ENCODE measurements at regions not wholly inside any gene's neighbourhood (a gene's known extent, or its start where the extent isn't known, plus 50 kb on each side); places are given as distances from the start of the nearest gene placed in this dataset.
"Not testable (repeated sequence)": the region's sequence is repeated elsewhere in the genome, so short reads cannot be mapped to it uniquely, and the experiment has no call there.

DNA sequence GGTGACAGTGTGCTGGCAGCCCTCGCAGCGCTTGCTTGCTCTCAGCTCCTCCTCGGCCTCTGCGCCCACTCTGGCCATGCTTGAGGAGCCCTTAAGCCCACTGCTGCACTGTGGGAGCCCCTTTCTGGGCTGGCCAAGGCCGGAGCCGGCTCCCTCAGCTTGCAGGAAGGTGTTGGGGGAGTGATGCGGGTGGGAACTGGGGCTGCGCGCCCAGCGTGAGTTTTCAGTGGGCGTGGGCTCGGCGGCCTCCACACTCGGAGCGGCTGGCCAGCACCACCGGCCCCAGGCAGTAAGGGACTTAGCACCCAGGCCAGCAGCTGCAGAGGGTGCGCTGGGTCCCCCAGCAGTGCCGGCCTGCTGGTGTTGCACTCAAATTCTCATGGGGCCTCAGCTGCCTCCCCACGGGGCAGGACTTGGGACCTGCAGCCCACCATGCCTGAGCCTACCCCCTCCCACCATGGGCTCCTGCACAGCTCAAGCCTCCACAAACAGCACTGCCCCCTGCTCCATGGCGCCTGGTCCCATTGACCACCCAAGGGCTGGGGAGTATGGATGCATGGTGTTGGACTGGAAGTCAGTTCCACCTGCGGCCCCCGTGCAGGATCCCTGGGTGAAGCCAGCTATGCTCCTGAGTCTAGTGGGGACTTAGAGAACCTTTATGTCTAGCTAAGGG lies 223.1 kb upstream of the PTPRD start:
- no peak for DNase-seq

DNA sequence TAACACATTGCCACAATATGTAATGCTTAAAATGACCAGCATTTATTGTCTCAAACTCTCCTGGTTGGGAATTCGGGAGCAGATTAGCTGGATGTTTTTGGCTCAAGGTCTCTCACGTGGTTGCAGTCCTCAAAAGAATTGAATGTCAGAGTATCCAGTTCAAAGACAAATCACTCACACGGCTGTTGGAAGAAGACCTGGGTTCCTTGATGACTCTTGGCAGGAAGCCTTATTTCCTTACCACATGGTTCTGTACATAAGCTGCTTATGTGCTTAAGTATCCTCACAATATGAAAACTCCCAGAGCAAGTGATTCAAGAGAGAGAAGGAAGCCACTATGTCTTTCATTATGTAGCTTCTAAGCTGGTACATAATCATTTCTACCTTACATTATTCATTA lies 230.3 kb upstream of the PTPRD start:
- DNase-seq, result peak; percentile 82 to 97

DNA sequence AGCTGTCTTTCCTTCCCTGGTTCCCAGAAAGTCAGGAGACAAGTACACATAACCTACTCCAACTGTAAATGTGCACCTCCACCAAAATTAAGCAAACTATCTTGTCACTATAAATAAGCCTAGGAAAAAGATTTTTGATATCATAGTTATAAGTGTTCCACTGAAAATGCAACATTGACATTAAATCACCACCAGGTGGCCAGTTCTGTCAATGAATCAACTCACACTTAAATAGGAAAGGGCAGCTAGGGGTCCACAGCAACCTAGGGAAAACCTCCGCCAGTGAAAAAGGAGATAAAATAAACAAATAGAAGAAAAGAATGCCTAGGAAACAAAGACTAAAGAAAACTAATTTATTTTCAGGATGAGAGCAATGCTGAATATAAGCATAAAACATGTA lies 243.0 kb upstream of the PTPRD start:
- DNase-seq, result peak; percentile 21 to 36

DNA sequence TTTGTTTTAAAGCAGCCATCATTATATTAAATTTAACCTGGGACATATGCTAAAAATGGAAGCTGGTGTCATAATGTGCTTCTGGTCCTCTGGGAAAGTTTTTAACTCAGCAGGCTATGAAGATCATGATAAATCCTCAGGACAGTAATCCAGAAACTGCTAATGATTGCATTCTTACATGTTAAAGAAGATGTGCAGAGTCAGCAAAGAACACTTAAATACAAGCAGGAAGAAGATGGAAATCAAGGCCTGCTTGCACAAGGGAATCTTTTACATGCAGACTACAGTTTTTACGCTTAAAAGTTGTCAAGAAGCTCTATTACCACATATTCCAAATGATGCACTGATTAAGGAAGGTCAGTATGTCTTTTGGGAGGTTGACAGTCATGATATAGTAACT lies 246.0 kb upstream of the PTPRD start:
- no peak for DNase-seq

DNA sequence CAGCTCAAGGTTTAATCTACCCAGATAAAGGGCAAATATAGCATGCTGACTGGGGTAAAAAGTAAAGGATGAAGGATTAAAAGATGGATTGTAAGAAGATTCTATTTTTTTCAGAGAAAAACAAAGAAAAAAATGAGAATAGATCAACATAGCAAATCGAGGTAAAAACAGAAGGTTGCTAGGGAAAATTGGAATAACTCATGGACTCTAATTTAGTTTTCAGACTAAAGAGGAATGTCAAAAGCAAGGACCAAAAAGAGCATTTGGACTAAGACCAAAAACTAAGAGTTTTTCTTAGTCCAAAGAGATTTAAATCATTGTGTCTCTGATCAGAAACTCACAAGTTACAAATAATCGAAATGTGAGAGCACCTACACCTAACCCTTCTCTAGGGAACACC lies 250.7 kb upstream of the PTPRD start:
- no peak for DNase-seq

DNA sequence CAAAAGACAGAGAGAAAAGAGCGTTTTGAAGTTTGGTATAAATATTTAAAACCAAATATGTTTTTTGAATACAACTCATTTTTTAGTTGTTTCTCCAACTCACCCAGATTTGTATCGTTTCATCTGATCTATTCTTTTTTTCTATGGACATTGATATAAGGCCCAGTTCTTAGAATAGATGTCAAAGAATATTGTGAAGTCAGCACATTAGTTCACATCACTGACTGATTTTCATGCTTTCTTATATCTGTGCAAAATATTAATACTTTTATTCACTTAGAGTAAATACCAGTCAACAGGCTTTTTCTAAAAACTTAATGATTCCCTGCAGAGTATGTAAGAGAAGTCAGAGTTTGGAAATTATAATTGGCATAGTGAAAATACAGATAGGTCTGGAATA lies 254.4 kb upstream of the PTPRD start:
- DNase-seq, result no peak

DNA sequence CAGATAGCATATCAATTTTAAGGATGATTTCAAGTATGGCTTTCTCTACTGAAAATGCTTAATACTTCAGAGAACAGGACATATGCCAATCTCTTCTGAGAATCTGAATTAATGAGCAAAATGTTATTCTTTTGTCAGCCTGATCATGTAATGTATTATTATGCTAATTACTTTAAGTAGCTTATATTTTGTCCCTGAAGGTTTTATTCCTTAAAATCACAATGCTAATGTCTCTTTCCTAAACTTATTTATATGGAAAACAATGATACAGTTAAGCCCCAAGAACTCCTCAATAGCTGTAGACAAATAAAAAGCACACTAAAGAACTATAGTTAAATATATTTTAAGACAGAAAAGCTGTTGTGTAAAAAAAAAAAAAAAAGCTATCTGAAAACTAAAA lies 256.9 kb upstream of the PTPRD start:
- DNase-seq, result peak in 1 of 2 experiments; percentile 53

DNA sequence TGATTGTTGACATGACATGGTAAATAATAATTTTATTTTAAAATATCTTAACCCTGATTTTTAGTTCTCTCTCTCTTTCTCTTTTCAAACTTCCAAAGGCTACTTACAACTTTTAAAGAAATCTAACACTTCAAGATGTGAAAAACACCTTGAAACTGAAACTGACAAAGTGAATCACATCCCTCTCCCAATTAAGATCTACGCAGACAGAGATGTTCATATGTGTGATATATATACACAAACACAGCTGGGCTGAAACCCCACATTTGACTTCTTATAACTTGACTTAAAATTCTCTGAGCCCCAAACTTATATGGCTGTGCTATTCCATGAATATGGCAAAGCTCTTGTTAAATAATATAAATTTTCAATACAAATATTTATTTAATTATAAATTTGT lies 261.2 kb upstream of the PTPRD start:
- DNase-seq, result no peak

DNA sequence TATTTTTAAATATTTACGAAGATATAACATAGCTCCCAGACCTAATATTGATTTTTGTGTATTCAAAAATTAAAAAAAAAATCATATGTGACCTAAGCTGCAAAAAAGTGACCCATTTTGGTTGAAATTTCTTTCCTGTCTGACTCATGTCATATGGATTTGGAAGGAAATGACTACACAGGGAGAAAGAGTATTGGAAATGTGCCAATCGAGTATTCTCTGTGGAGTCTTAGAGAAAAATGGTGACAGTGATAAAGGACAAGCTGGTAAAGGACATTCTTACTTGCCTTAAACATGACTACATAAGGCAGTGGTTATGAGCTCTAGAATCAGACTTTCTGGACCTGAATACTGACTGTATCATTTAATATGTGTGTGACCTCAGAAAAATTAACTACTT lies 262.9 kb upstream of the PTPRD start:
- no peak for DNase-seq

DNA sequence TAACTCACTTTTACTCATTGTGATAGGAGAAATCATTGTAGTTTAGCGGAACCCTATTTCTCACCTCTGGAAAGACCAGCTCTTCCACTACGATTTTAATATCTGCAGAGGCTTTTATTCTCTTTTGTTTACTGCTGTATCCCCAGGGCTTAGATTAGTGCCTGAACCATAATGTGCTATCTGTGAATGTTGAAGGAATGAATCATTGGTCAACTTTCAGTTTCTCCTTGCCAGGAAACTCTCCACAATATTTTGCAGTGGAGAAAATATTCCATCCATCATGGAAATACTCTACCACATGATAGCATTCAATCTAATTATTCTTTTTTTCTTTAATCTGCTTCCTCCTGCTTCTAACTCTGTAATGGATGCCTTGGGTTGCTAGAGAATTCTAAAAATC lies 263.5 kb upstream of the PTPRD start:
- DNase-seq, result no peak

DNA sequence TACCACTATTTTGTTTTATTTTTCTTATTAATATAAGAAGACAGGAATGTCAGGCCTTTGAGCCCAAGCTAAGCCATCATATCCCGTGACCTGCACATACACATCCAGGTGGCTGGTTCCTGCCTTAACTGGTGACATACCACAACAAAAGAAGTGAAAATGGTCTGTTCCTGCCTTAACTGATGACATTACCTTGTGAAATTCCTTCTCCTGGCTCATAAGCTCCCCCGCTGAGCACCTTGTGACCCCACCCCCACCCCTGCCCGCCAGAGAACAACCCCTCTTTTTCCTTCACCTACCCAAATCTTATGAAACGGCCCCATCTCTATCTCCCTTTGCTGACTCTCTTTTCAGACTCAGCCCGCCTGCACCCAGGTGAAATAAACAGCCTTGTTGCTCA lies 277.5 kb upstream of the PTPRD start:
- DNase-seq, result not testable (repeated sequence)

DNA sequence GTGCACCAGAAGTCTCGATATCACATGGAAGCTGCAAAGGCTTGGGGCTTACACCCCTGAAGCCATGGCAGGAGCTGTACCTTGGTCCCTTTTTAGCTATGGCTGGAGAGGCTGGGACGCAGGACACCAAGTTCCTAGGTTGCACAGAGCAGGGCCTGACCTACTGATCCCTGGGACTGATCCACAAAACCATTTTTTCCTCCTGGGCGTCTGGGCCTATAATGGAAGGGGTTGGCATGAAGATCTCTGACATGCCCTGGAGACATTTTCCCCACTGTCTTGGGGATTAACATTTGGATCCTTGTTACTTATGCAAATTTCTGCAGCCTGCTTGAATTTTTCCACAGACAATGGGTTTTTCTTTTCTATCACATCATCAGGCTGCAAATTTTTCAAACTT lies 286.7 kb upstream of the PTPRD start:
- DNase-seq, result no peak

DNA sequence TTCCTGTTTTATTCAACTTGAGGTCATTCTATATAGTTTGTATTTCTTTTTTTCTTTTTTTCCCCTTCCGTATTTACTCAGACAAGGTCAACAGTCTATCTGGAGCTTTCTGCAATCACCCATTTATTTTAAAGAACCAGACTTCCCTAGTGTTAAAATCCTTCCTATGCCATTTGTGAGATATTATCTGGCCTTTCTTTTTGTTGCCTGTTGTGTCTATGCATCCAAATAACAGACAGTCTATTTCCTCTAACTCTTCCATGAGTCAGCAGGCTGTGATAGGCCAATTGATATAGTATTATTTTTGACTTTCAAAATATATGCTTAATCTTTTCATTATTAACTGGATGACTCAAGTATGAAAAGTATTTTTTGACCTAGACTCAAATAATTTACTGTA lies 291.2 kb upstream of the PTPRD start:
- DNase-seq, result no peak

DNA sequence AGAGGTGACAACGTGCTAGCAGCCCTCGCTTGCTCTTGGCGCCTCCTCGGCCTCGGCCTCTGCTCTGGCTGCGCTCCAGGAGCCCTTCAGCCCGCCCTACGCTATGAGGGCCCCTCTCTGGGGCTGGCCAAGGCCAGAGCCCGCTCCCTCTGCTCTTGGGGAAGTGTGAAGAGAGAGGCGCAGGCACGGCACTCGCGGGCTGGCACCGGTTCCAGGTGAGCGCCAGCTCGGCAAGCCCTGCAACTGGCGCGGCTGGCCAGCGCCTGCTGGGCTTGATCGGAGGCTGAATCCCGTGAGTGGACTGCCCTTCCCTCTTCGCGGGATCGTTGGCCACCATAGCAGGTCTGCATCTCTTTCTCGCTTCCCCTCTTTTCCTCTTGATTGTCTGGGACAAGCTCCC lies 298.0 kb upstream of the PTPRD start:
- no peak for DNase-seq

DNA sequence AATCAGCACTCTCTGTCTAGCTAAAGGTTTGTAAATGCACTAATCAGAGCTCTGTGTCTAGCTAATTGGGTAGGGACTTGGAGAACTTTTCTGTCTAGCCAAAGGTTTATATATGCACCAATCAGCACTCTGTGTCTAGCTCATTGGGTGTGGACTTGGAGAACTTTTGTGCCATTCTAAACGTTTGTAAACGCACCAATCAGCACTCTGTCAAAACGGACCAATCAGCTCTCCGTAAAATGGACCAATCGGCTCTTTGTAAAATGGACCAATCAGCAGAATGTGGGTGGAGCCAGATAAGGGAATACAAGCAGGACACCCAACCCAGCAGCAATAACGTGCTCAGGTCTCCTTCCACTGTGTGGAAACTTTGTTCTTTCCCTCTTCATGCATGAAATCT lies 298.6 kb upstream of the PTPRD start:
- no peak for DNase-seq

DNA sequence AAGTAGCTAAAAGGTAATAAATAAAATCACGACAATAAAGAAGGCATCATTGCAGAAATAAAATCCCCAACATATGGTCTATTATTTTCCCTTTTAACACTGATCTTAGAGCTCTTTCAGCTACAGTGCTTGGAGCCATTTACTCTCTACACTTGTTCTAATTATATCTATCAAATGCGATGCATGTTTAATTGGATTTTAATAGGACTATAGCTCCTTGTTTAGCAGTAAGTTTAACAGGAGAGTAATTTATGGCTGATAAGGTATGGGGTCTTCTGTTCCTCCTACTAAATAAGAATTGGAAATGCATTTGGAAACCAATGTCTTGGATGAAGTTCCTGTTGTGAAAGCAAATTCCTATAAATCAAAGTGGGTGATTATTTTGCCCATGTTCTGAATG lies 304.2 kb upstream of the PTPRD start:
- no peak for DNase-seq

DNA sequence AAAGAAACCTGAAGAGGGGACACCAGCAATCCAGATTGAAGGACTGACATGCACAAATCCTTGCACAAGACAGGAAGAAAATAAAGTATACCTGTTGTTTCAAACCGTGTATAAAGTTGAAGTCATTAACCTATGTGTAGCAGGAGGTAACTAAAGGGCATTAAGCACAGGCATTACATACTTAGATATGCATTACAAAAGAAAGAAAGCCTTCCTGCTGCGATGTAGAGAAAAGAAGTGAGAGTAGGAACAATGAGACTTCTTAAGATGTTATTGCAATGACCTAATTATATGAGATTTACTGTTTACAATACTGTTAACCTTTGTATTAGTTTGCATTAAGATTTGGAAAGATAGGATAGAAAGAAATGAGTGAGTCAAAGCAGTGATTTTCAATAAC lies 308.9 kb upstream of the PTPRD start:
- DNase-seq, result no peak

DNA sequence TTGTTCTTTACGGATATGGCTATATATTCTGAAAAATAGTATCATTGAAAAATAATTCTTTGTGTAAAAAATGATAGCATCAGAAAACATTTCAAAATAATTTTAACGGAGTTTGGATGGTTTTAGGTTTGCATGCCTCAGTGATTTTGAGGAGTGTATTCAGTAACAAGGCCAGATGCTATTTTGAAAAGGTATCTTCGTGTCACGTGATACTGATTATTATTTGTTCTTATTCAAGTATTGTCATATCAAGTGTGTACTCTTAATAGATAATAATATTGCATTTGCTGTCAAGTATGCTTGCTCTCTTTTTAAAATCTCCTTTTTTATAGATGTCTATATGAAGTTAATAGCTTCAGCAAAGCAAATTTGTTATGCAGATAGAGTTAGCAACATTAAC lies 313.1 kb upstream of the PTPRD start:
- no peak for DNase-seq

DNA sequence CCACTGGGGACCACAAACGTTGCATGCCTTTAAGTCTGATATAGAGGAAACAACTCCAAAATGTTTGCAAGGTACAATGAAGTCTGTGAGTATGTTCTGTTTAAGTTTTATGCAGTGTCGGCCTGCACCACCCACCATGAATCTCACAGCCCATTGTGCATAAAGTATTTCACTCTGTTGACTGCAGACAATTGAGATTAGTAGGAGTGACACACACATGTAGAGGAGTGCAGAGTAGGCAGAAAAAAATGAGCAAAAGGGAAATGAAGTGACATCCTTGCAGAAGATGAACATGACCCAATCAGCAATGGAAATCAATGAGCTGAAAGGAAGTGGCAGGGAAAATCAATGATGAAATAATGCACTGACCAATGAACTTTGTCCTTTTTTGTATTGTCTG lies 315.6 kb upstream of the PTPRD start:
- DNase-seq, result no peak

DNA sequence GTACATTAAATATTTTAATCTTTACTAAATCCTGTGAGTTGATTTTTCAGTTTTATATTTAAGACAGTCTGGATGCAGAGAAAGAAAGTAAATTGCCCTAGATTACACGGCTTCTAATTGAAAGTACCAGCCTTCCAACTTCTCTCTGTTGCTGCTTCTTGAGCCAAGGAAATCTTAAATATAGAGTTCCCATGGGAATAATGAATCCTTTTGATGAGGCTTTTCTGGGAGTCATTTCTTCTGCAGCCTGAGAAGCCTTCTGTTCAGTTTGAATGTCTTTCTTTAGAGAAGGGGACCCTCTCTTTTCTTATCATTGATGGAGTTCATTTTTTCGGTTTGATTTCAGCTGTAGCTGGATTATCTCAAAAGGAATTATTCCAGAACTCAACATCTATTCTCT lies 317.3 kb upstream of the PTPRD start:
- DNase-seq, result peak in 1 of 2 experiments; percentile 16

DNA sequence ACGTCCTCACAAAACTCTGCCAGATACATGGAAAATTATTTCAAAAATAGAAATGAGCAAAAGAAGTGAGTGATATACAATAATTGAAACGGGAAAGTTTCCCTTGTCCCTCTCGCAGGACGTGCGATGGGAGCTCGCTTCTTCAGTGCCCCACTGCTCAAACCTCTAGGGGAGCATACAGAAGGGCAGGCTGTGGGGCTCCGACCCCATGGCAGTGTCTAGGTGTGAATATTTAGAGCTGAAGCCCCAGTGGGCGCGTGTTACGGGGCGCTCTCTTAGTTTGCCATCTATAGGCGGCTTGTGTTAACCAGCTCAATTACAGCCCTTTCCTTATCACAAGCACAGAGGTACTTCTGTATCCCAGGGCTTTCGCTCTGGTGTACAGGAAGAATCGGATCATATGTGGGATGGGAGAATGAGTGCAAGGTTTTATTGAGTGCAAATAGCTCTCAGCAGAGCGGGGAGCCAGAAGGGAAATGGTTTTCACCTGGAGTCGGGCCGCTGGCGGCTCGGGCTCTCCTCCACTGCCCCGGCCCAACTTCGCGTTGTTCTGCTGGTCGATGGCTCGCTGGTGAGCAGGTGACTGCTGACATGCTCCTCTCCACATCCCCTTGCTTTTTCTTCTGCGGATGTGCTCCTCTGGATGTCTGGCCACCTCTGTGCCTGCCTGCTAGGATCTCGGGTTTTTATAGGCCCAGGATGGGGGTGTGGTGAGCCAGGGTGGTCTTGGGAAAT lies 334.0 kb upstream of the PTPRD start:
- no peak for DNase-seq

DNA sequence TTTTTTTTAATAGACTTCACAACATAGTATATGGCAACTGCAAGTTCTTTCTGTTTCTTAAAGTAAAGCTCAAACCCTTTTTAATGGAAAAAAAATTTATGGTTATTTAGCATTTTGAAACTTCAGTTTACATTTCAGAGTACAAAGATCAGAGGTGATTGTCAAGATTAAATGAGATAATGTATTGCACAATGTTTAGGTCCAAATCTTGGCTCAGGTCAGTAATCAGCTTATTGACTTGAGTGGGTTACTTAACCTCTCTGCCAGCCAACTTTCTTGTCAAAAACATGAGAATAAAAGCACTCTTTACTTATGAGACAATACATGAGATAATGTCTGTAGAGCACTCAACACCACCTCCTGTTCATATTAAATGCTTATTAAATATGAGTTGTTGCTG lies 345.1 kb upstream of the PTPRD start:
- DNase-seq, result no peak

DNA sequence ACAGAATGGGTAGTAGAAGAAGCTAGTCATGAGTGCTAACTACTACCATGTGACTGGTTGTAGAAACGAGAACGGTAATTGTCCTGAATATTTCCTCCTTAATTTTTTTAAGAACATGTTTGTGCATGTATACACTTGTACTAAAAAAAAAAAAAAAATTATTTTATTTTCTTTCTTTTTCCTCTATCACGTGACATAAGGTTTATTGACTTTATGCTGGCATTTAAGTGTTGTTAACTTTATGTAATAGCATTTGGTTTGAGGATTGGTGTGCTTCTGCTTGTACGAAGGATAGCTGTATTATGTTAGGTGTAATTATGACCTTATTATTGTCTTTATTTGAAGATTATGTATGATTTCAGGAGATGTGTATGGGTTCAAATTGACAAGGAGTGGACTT lies 349.1 kb upstream of the PTPRD start:
- DNase-seq, result no peak

DNA sequence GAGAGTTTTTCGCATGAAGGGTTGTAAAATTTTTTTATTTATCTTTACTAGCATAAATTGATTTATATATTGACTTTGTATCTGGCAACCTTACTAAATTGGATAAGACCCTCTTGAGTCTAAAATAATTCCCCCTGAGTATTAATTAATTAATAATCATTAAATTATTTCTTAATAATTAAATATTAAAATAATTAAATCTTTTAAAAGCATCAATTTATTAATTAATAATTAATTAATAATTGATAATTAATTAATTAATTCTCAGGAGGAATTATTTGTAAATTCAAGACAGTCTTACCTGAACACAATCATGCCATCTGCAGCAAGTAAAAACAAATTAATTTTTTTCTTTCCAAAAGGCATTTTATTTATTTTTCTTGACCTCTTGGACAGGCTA lies 370.4 kb upstream of the PTPRD start:
- no peak for DNase-seq

DNA sequence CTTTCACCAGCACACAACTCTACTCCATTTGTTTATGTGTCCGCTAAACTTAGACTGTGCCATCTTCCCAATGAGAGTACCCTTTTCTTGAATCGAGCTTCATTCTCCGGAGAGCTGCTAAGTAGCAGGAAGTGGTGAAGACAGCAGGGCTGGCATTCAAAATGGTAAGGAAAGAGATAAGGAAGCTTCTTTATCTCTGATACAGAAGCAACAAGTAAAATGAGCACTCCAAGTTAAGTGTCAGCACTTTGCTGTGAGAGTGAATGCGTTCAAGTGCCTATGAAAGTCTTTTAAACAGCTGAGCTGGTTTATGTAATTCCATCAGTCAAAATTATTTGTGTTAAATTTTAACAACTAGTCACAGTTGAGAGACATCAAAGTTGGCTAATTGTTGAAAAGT lies 386.8 kb upstream of the PTPRD start:
- no peak for DNase-seq

Measured in NCI-H524 (cell line).